ENCODE measurements at regions not wholly inside any gene's neighbourhood (a gene's known extent, or its start where the extent isn't known, plus 50 kb on each side); places are given as distances from the start of the nearest gene placed in this dataset.
"Not testable (repeated sequence)": the region's sequence is repeated elsewhere in the genome, so short reads cannot be mapped to it uniquely, and the experiment has no call there.

- no peak overlapping the region for H3K4me3 ChIP-seq (ENCODE audit: low read length in 2 of 2)
- H3K27me3 ChIP-seq (ENCODE audit: control insufficient read depth in 1 of 2, insufficient read depth in 2 of 2, low read length in 2 of 2), result no peaks in the 10 kb centered on the region
- H3K4me1 ChIP-seq (ENCODE audit: control insufficient read depth, insufficient read depth, low read length), result no peaks in the 10 kb centered on the region
- H3K36me3 ChIP-seq (ENCODE audit: control insufficient read depth in 2 of 2, insufficient read depth in 2 of 2, low read length in 2 of 2), result no peaks in the 10 kb centered on the region
- no peak overlapping the region for H3K9ac ChIP-seq (ENCODE audit: low read length in 2 of 2)
- no peaks in the 10 kb centered on the region for H3K9me3 ChIP-seq (ENCODE audit: control insufficient read depth in 2 of 2, low read length in 2 of 2)
- no peak overlapping the region for H3K27ac ChIP-seq (ENCODE audit: low read length)
These were observed 804.6 kb downstream of the EPHA3 start for GRCh38 chr3:89912031-89912430.

- H3K27ac ChIP-seq (ENCODE audit: low read length), result no peak overlapping the region
- no peak overlapping the region for H3K4me3 ChIP-seq (ENCODE audit: low read length in 2 of 2)
- no peaks in the 10 kb centered on the region for H3K36me3 ChIP-seq (ENCODE audit: control insufficient read depth in 2 of 2, insufficient read depth in 2 of 2, low read length in 2 of 2)
- no peaks in the 10 kb centered on the region for H3K4me1 ChIP-seq (ENCODE audit: control insufficient read depth, insufficient read depth, low read length)
- no peak overlapping the region for H3K9ac ChIP-seq (ENCODE audit: low read length in 2 of 2)
- H3K27me3 ChIP-seq (ENCODE audit: control insufficient read depth in 1 of 2, insufficient read depth in 2 of 2, low read length in 2 of 2), result no peaks in the 10 kb centered on the region
- H3K9me3 ChIP-seq (ENCODE audit: control insufficient read depth in 2 of 2, low read length in 2 of 2), result no peaks in the 10 kb centered on the region
These were observed 816.6 kb downstream of the EPHA3 start for GRCh38 chr3:89923921-89924610.

- Histone ChIP-seq H3K27me3 (ENCODE audit: control insufficient read depth in 1 of 2, insufficient read depth in 2 of 2, low read length in 2 of 2) (no peaks in the 10 kb centered on the region), H3K27ac (ENCODE audit: low read length) (no peak overlapping the region), H3K4me1 (ENCODE audit: control insufficient read depth, insufficient read depth, low read length) (no peaks in the 10 kb centered on the region), H3K9ac (ENCODE audit: low read length in 2 of 2) (no peak overlapping the region), H3K36me3 (ENCODE audit: control insufficient read depth in 2 of 2, insufficient read depth in 2 of 2, low read length in 2 of 2) (no peaks in the 10 kb centered on the region), H3K9me3 (ENCODE audit: control insufficient read depth in 2 of 2, low read length in 2 of 2) (no peaks in the 10 kb centered on the region), H3K4me3 (ENCODE audit: low read length in 2 of 2) (no peak overlapping the region)
These were observed 818.6 kb downstream of the EPHA3 start for GRCh38 chr3:89925976-89926375.

GRCh38 chr3:89932882-89933281, 825.5 kb downstream of the EPHA3 start:
- no peak overlapping the region for H3K4me3 ChIP-seq (ENCODE audit: low read length in 2 of 2)
- H3K9me3 ChIP-seq (ENCODE audit: control insufficient read depth in 2 of 2, low read length in 2 of 2), result no peaks in the 10 kb centered on the region
- no peaks in the 10 kb centered on the region for H3K36me3 ChIP-seq (ENCODE audit: control insufficient read depth in 2 of 2, insufficient read depth in 2 of 2, low read length in 2 of 2)
- H3K27ac ChIP-seq (ENCODE audit: low read length), result no peak overlapping the region
- no peak overlapping the region for H3K9ac ChIP-seq (ENCODE audit: low read length in 2 of 2)
- no peaks in the 10 kb centered on the region for H3K27me3 ChIP-seq (ENCODE audit: control insufficient read depth in 1 of 2, insufficient read depth in 2 of 2, low read length in 2 of 2)
- H3K4me1 ChIP-seq (ENCODE audit: control insufficient read depth, insufficient read depth, low read length), result no peaks in the 10 kb centered on the region

- not testable (repeated sequence) for H3K27ac ChIP-seq (ENCODE audit: low read length); H3K4me1 ChIP-seq (ENCODE audit: control insufficient read depth, insufficient read depth, low read length); H3K4me3 ChIP-seq (ENCODE audit: low read length in 2 of 2); H3K9me3 ChIP-seq (ENCODE audit: control insufficient read depth in 2 of 2, low read length in 2 of 2); H3K9ac ChIP-seq (ENCODE audit: low read length in 2 of 2); H3K27me3 ChIP-seq (ENCODE audit: control insufficient read depth in 1 of 2, insufficient read depth in 2 of 2, low read length in 2 of 2); H3K36me3 ChIP-seq (ENCODE audit: control insufficient read depth in 2 of 2, insufficient read depth in 2 of 2, low read length in 2 of 2)
These were observed 837.0 kb downstream of the EPHA3 start for GRCh38 chr3:89944461-89944860.

- H3K27me3 ChIP-seq (ENCODE audit: control insufficient read depth in 1 of 2, insufficient read depth in 2 of 2, low read length in 2 of 2), result no peaks in the 10 kb centered on the region
- no peak overlapping the region for H3K4me3 ChIP-seq (ENCODE audit: low read length in 2 of 2)
- H3K4me1 ChIP-seq (ENCODE audit: control insufficient read depth, insufficient read depth, low read length), result no peaks in the 10 kb centered on the region
- H3K27ac ChIP-seq (ENCODE audit: low read length), result no peak overlapping the region
- no peaks in the 10 kb centered on the region for H3K9me3 ChIP-seq (ENCODE audit: control insufficient read depth in 2 of 2, low read length in 2 of 2)
- H3K9ac ChIP-seq (ENCODE audit: low read length in 2 of 2), result no peak overlapping the region
- H3K36me3 ChIP-seq (ENCODE audit: control insufficient read depth in 2 of 2, insufficient read depth in 2 of 2, low read length in 2 of 2), result no peaks in the 10 kb centered on the region
These were observed 839.5 kb downstream of the EPHA3 start for GRCh38 chr3:89946884-89947283.

- no peak overlapping the region for H3K4me3 ChIP-seq (ENCODE audit: low read length in 2 of 2)
- H3K9ac ChIP-seq (ENCODE audit: low read length in 2 of 2), result no peak overlapping the region
- H3K36me3 ChIP-seq (ENCODE audit: control insufficient read depth in 2 of 2, insufficient read depth in 2 of 2, low read length in 2 of 2), result no peaks in the 10 kb centered on the region
- H3K27me3 ChIP-seq (ENCODE audit: control insufficient read depth in 1 of 2, insufficient read depth in 2 of 2, low read length in 2 of 2), result no peaks in the 10 kb centered on the region
- H3K27ac ChIP-seq (ENCODE audit: low read length), result no peak overlapping the region
- no peaks in the 10 kb centered on the region for H3K9me3 ChIP-seq (ENCODE audit: control insufficient read depth in 2 of 2, low read length in 2 of 2)
- no peaks in the 10 kb centered on the region for H3K4me1 ChIP-seq (ENCODE audit: control insufficient read depth, insufficient read depth, low read length)
These were observed 840.0 kb downstream of the EPHA3 start for GRCh38 chr3:89947337-89947954.

- Histone ChIP-seq H3K9ac (ENCODE audit: low read length in 2 of 2) (no peak overlapping the region), H3K9me3 (ENCODE audit: control insufficient read depth in 2 of 2, low read length in 2 of 2) (no peaks in the 10 kb centered on the region)
These were observed 840.6 kb downstream of the EPHA3 start for GRCh38 chr3:89948008-89948407.

GRCh38 chr3:89950772-89951171, 843.4 kb downstream of the EPHA3 start:
- Histone ChIP-seq H3K27ac (ENCODE audit: low read length) (no peak overlapping the region), H3K9me3 (ENCODE audit: control insufficient read depth in 2 of 2, low read length in 2 of 2) (no peaks in the 10 kb centered on the region), H3K4me3 (ENCODE audit: low read length in 2 of 2) (no peak overlapping the region), H3K36me3 (ENCODE audit: control insufficient read depth in 2 of 2, insufficient read depth in 2 of 2, low read length in 2 of 2) (no peaks in the 10 kb centered on the region), H3K9ac (ENCODE audit: low read length in 2 of 2) (no peak overlapping the region), H3K4me1 (ENCODE audit: control insufficient read depth, insufficient read depth, low read length) (no peaks in the 10 kb centered on the region), H3K27me3 (ENCODE audit: control insufficient read depth in 1 of 2, insufficient read depth in 2 of 2, low read length in 2 of 2) (no peaks in the 10 kb centered on the region)

More at GRCh38 chr3:89948008-89948407, 840.6 kb downstream of the EPHA3 start:
- Histone ChIP-seq H3K4me3 (ENCODE audit: low read length in 2 of 2) (no peak overlapping the region), H3K27me3 (ENCODE audit: control insufficient read depth in 1 of 2, insufficient read depth in 2 of 2, low read length in 2 of 2) (no peaks in the 10 kb centered on the region), H3K36me3 (ENCODE audit: control insufficient read depth in 2 of 2, insufficient read depth in 2 of 2, low read length in 2 of 2) (no peaks in the 10 kb centered on the region), H3K4me1 (ENCODE audit: control insufficient read depth, insufficient read depth, low read length) (no peaks in the 10 kb centered on the region), H3K27ac (ENCODE audit: low read length) (no peak overlapping the region)

GRCh38 chr3:89954137-89954536, 846.7 kb downstream of the EPHA3 start:
- no peaks in the 10 kb centered on the region for H3K9me3 ChIP-seq (ENCODE audit: control insufficient read depth in 2 of 2, low read length in 2 of 2)
- no peak overlapping the region for H3K9ac ChIP-seq (ENCODE audit: low read length in 2 of 2)
- no peak overlapping the region for H3K27ac ChIP-seq (ENCODE audit: low read length)
- H3K4me1 ChIP-seq (ENCODE audit: control insufficient read depth, insufficient read depth, low read length), result no peaks in the 10 kb centered on the region
- H3K36me3 ChIP-seq (ENCODE audit: control insufficient read depth in 2 of 2, insufficient read depth in 2 of 2, low read length in 2 of 2), result no peaks in the 10 kb centered on the region
- no peak overlapping the region for H3K4me3 ChIP-seq (ENCODE audit: low read length in 2 of 2)
- H3K27me3 ChIP-seq (ENCODE audit: control insufficient read depth in 1 of 2, insufficient read depth in 2 of 2, low read length in 2 of 2), result no peaks in the 10 kb centered on the region

GRCh38 chr3:89955156-89955555, 847.7 kb downstream of the EPHA3 start:
- no peaks in the 10 kb centered on the region for H3K9me3 ChIP-seq (ENCODE audit: control insufficient read depth in 2 of 2, low read length in 2 of 2)
- no peak overlapping the region for H3K27ac ChIP-seq (ENCODE audit: low read length)
- H3K9ac ChIP-seq (ENCODE audit: low read length in 2 of 2), result no peak overlapping the region
- H3K4me1 ChIP-seq (ENCODE audit: control insufficient read depth, insufficient read depth, low read length), result no peaks in the 10 kb centered on the region
- no peaks in the 10 kb centered on the region for H3K27me3 ChIP-seq (ENCODE audit: control insufficient read depth in 1 of 2, insufficient read depth in 2 of 2, low read length in 2 of 2)
- no peak overlapping the region for H3K4me3 ChIP-seq (ENCODE audit: low read length in 2 of 2)
- H3K36me3 ChIP-seq (ENCODE audit: control insufficient read depth in 2 of 2, insufficient read depth in 2 of 2, low read length in 2 of 2), result no peaks in the 10 kb centered on the region
